Stimulated activated naive CD8-positive, alpha-beta T cell treated with anti-CD3 and anti-CD28 coated beads, Interleukin-15, amount 100 ng/mL, for 72 hours (primary cell): ENCODE measurements at regions not wholly inside any gene's neighbourhood (a gene's known extent, or its start where the extent isn't known, plus 50 kb on each side); places are given as distances from the start of the nearest gene placed in this dataset.

Experiments used
- ATAC-seq: fragments of 150-1000 bp; cut with Tn5 transposase; 2 replicates; pipeline ENCODE4 v1.10.0; 2021; ENCODE audit warnings: mild to moderate bottlenecking, moderate library complexity
- DNase-seq, 2 donors: peaks; one replicate each; pipeline ENCODE4 v3.0.0; 2021 to 2022
- H3K27ac Mint-ChIP-seq, 2 donors: one replicate each; pipeline ENCODE4 v1.8.0; 2022; ENCODE audit warnings: mild to moderate bottlenecking in 2 of 2, mixed read lengths in 2 of 2, moderate library complexity in 2 of 2
- H3K27me3 Mint-ChIP-seq: one replicate; pipeline ENCODE4 v1.8.0; 2022; ENCODE audit warnings: mixed read lengths
- H3K4me1 Mint-ChIP-seq: one replicate; pipeline ENCODE4 v1.8.0; 2022; ENCODE audit warnings: mild to moderate bottlenecking, mixed read lengths
- H3K4me3 Mint-ChIP-seq, 2 donors: one replicate each; pipeline ENCODE4 v1.8.0; 2022; ENCODE audit warnings: mild to moderate bottlenecking in 2 of 2, mixed read lengths in 2 of 2, moderate library complexity in 1 of 2
- H3K9me3 Mint-ChIP-seq, 2 donors: one replicate each; pipeline ENCODE4 v1.8.0; 2022; ENCODE audit warnings: mixed read lengths in 2 of 2

GRCh38 chr10:90403211-90404000 is 454.4 kb downstream of the HTR7 start:
- Mint-ChIP-seq H3K4me1 (no peaks in the 10 kb centered on the region), H3K27me3 (no peaks in the 10 kb centered on the region), H3K4me3 (no peak overlapping the region), H3K27ac (no peak overlapping the region), H3K9me3 (no peaks in the 10 kb centered on the region)
- DNase-seq (no peak), ATAC-seq (no peak)

GRCh38 chr10:90407131-90407530 is 450.7 kb downstream of the HTR7 start:
- DNase-seq (no peak), ATAC-seq (no peak)
- Mint-ChIP-seq H3K27me3 (no peaks in the 10 kb centered on the region), H3K4me3 (no peak overlapping the region), H3K4me1 (no peaks in the 10 kb centered on the region), H3K27ac (no peak overlapping the region), H3K9me3 (peaks cover 5 to 6% of the 10 kb centered on the region in 2 donors)

- no peak for DNase-seq
- no peaks in the 10 kb centered on the region for H3K27me3 Mint-ChIP-seq
- H3K27ac Mint-ChIP-seq: no peak overlapping the region
- H3K4me3 Mint-ChIP-seq: no peak overlapping the region
- H3K4me1 Mint-ChIP-seq: no peaks in the 10 kb centered on the region
- H3K9me3 Mint-ChIP-seq: peaks cover 5 to 7% of the 10 kb centered on the region in 2 donors
- no peak for ATAC-seq
These were observed 450.0 kb downstream of the HTR7 start for GRCh38 chr10:90407851-90408250.

GRCh38 chr10:90412582-90412981 is 445.3 kb downstream of the HTR7 start:
- Mint-ChIP-seq H3K4me3 (no peak overlapping the region), H3K27me3 (no peaks in the 10 kb centered on the region), H3K27ac (no peak overlapping the region), H3K4me1 (no peaks in the 10 kb centered on the region), H3K9me3 (peaks cover 5 to 7% of the 10 kb centered on the region in 2 donors)
- no peak for ATAC-seq
- DNase-seq: no peak

- DNase-seq: no peak
These were observed 444.6 kb downstream of the HTR7 start for GRCh38 chr10:90413196-90413595.

GRCh38 chr10:90414926-90415325 is 442.9 kb downstream of the HTR7 start:
- no peak overlapping the region for H3K27ac Mint-ChIP-seq
- no peaks in the 10 kb centered on the region for H3K4me1 Mint-ChIP-seq
- peaks cover 5 to 7% of the 10 kb centered on the region in 2 donors for H3K9me3 Mint-ChIP-seq
- ATAC-seq (no peak), DNase-seq (no peak)
- no peaks in the 10 kb centered on the region for H3K27me3 Mint-ChIP-seq
- H3K4me3 Mint-ChIP-seq: no peak overlapping the region

More at GRCh38 chr10:90413196-90413595, 444.6 kb downstream of the HTR7 start:
- Mint-ChIP-seq H3K4me3 (no peak overlapping the region), H3K27me3 (no peaks in the 10 kb centered on the region), H3K9me3 (peaks cover 5 to 7% of the 10 kb centered on the region in 2 donors), H3K4me1 (no peaks in the 10 kb centered on the region), H3K27ac (no peak overlapping the region)
- ATAC-seq: no peak

DNA sequence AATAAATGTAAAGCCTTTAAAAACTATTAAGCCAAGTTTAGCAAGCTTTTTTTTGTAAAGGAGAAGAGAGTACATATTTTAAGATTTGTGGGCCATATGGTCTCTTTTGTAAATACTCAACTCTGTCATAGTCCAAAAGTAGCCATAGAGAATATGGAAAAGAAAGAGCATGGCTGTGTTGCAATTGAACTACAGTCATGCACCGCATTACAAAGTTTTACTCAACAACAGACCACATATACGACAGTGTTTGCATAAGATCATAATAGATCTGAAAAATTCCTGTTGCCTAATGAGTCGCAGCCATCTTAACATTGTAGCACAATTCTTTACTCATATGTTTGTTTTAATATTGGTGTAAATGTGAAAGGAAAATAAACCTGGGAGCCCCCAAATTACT is 440.8 kb downstream of the HTR7 start:
- Mint-ChIP-seq H3K27me3 (no peaks in the 10 kb centered on the region), H3K4me1 (no peaks in the 10 kb centered on the region), H3K9me3 (peaks cover 0 to 2% of the 10 kb centered on the region in 2 donors), H3K4me3 (no peak overlapping the region), H3K27ac (no peak overlapping the region)
- no peak for DNase-seq
- ATAC-seq: no peak

DNA sequence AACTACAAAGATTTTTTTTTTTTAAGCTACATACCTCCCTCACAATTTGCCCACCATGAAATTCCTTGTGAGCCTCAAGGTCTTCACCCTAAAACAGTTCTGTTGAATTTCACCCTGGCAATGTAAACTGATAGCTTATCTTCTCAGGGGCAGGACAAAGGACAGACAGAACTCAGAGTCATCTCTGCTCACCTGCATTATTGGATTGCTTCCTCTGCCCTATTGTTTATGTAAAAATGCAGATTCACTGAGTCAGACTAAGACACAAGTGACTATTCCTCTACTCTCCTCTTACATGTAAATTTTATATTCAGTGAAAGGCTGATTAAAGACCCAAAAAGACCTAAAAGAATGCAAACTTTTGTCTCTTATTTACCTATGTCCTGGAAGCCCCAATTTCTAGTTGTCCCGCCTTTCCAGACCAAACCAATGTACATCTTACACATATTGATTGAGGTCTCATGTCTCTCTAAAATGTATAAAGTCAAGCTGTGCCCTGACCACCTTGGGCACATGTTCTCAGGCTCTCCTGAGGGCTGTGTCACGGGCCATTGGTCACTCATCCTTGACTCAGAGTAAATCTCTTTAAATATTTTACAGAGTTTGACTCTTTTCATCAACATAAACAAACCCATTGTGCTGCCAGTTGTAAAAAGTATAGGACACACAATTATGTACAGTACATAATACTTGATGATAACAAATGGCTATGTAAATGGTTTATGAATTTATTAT is 440.2 kb downstream of the HTR7 start:
- no peak for DNase-seq
- Mint-ChIP-seq H3K4me3 (no peak overlapping the region), H3K27ac (no peak overlapping the region), H3K9me3 (no peaks in the 10 kb centered on the region), H3K27me3 (no peaks in the 10 kb centered on the region), H3K4me1 (no peaks in the 10 kb centered on the region)
- no peak for ATAC-seq

DNA sequence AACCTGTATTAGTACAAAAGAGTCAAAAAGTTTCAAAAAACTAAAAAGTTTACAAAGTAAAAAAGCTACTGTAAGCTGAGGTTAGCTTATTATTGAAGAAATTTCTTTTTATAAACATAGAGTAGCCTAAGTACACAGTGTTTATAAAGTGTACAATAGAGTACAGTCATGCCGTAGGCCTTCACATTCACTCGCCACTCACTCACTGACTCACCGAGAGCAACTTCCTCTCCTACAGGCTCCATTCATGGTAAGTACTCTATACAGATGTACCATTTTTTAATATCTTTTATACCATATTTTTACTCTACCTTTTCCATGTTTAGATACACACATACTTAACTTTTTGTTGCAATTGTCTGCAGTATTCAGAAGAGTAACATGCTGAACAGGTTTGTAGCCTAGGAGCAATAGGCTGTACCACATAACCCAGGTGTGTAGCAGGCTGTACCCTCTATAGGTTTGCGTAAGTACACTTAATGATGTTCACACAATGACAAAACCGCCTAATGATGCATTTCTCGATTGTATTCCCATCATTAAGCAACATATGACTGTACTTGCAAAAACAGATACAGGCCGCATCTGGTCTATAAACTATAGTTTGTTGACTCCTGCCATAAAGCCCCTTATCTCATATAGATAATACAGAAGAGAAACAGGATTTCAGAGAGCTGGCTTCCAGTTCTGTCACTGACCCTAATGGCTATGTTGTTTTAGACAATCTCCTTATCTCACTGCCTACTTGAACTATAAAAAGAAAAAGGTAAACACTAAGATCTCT is 438.8 kb downstream of the HTR7 start:
- H3K27me3 Mint-ChIP-seq: no peaks in the 10 kb centered on the region

GRCh38 chr10:90420637-90421318 is 437.1 kb downstream of the HTR7 start:
- H3K4me3 Mint-ChIP-seq: no peak overlapping the region
- H3K27me3 Mint-ChIP-seq: no peaks in the 10 kb centered on the region
- no peaks in the 10 kb centered on the region for H3K9me3 Mint-ChIP-seq
- ATAC-seq (no peak), DNase-seq (no peak)
- no peak overlapping the region for H3K27ac Mint-ChIP-seq
- no peaks in the 10 kb centered on the region for H3K4me1 Mint-ChIP-seq

More for the DNA sequence above, 438.8 kb downstream of the HTR7 start:
- Mint-ChIP-seq H3K4me3 (no peak overlapping the region), H3K4me1 (no peaks in the 10 kb centered on the region), H3K27ac (no peak overlapping the region), H3K9me3 (no peaks in the 10 kb centered on the region)
- DNase-seq (no peak), ATAC-seq (no peak)

- H3K4me1 Mint-ChIP-seq: no peaks in the 10 kb centered on the region
- no peak for ATAC-seq
- no peaks in the 10 kb centered on the region for H3K9me3 Mint-ChIP-seq
- no peaks in the 10 kb centered on the region for H3K27me3 Mint-ChIP-seq
- H3K4me3 Mint-ChIP-seq: no peak overlapping the region
- no peak overlapping the region for H3K27ac Mint-ChIP-seq
- no peak for DNase-seq
These were observed 436.0 kb downstream of the HTR7 start for GRCh38 chr10:90421874-90422273.

DNA sequence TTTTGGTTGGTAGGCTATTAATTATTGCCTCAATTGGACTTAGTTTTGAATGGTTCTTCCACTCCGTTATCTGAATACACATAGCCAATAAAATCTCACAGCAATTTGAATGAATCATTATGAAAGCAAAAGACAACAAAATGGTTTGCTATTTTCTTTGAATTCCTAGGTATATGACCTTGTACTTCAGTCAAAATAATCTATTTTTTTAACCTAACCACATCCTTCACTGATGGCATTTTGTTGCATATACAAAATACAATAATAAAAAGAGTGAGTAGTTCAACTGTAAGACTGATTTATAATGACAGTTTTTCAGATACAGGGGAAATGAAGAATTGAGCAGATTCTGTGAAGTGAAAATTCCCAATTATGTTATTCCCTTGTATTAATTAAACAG is 433.1 kb downstream of the HTR7 start:
- no peak for ATAC-seq

GRCh38 chr10:90430186-90430585 is 427.7 kb downstream of the HTR7 start:
- Mint-ChIP-seq H3K4me3 (no peak overlapping the region), H3K9me3 (no peaks in the 10 kb centered on the region), H3K4me1 (no peaks in the 10 kb centered on the region), H3K27me3 (no peaks in the 10 kb centered on the region), H3K27ac (no peak overlapping the region)
- ATAC-seq (no peak), DNase-seq (no peak)

More for the DNA sequence above, 433.1 kb downstream of the HTR7 start:
- H3K4me1 Mint-ChIP-seq: no peaks in the 10 kb centered on the region
- H3K9me3 Mint-ChIP-seq: no peaks in the 10 kb centered on the region
- H3K4me3 Mint-ChIP-seq: no peak overlapping the region
- no peaks in the 10 kb centered on the region for H3K27me3 Mint-ChIP-seq
- DNase-seq: no peak
- no peak overlapping the region for H3K27ac Mint-ChIP-seq

DNA sequence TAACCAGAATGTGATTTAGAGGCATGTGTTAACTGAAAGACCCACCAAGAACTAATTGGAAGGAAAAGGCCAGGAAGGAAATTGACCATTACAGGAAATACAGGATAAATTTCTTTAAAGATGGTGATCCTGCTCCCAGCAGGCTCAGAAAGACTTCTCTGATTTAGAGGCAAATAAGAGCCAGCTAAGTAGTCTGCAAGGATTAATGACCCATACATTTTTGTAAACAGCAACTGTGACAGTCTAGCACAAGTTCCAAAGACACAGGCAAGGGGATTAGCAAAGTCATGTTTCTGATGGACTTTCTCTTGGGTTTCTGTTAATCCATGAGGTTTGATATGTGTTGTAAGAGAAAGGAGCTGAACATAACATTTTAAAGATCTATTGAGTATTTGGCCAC is 425.0 kb downstream of the HTR7 start:
- no peaks in the 10 kb centered on the region for H3K27me3 Mint-ChIP-seq
- H3K9me3 Mint-ChIP-seq: no peaks in the 10 kb centered on the region
- H3K4me3 Mint-ChIP-seq: no peak overlapping the region
- H3K4me1 Mint-ChIP-seq: no peaks in the 10 kb centered on the region
- ATAC-seq: no peak
- DNase-seq: no peak
- H3K27ac Mint-ChIP-seq: no peak overlapping the region

DNA sequence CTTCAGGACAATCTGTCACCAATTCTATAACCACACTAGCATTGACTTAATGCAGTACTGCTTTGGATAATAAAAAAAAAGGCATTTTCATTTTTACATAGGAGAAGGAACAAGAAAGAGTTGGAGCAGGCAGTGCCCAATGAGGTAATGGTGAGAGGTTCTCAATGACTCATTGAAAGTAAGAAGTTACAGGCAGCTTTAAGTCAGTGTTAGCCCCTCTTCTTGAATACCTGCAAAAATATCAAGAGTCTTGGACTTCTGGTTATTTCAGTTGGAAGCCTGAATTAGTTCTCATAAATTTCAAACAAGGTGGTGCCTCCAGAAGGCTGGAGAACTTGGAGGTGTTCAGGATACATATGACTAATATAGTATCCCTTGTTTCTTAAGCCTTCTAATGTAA is 422.5 kb downstream of the HTR7 start:
- Mint-ChIP-seq H3K9me3 (no peaks in the 10 kb centered on the region), H3K4me3 (no peak overlapping the region), H3K27me3 (no peaks in the 10 kb centered on the region), H3K4me1 (no peaks in the 10 kb centered on the region), H3K27ac (no peak overlapping the region)
- ATAC-seq: no peak
- DNase-seq: no peak
